HG03060 (cell line): ENCODE measurements at regions not wholly inside any gene's neighbourhood (a gene's known extent, or its start where the extent isn't known, plus 50 kb on each side); places are given as distances from the start of the nearest gene placed in this dataset.
"Not testable (repeated sequence)": the region's sequence is repeated elsewhere in the genome, so short reads cannot be mapped to it uniquely, and the experiment has no call there.

Experiments
- ATAC-seq: cut with Tn5 transposase; IDR thresholded peaks from one replicate; pipeline ENCODE4 v1.9.1; 2021; ENCODE audit warnings: low read depth, moderate number of reproducible peaks; ENCODE audit not compliant: unreplicated experiment

- no peak for ATAC-seq
Measured at GRCh38 chr21:31420988-31421387, 76.9 kb upstream of the TIAM1 start.

GRCh38 chr21:31420354-31420753 lies 76.3 kb upstream of the TIAM1 start:
- ATAC-seq: no peak

GRCh38 chr21:31418377-31419001 lies 74.4 kb upstream of the TIAM1 start:
- no peak for ATAC-seq

GRCh38 chr21:31417214-31417613 lies 73.2 kb upstream of the TIAM1 start:
- ATAC-seq: not testable (repeated sequence)

- ATAC-seq: no peak
Measured at GRCh38 chr21:31416465-31416864, 72.4 kb upstream of the TIAM1 start.

- no peak for ATAC-seq
Measured at GRCh38 chr21:31414263-31415000, 70.4 kb upstream of the TIAM1 start.

- ATAC-seq: no peak
Measured at GRCh38 chr21:31413698-31414097, 69.6 kb upstream of the TIAM1 start.

- no peak for ATAC-seq
Measured at GRCh38 chr21:31410499-31411131, 66.6 kb upstream of the TIAM1 start.

GRCh38 chr21:31409831-31410487 lies 65.9 kb upstream of the TIAM1 start:
- no peak for ATAC-seq

- ATAC-seq: no peak
Measured at GRCh38 chr21:31408301-31409088, 64.4 kb upstream of the TIAM1 start.

GRCh38 chr21:31406510-31406909 lies 62.4 kb upstream of the TIAM1 start:
- no peak for ATAC-seq

- ATAC-seq: no peak
Measured at GRCh38 chr21:31405604-31406003, 61.5 kb upstream of the TIAM1 start.

- ATAC-seq: no peak
Measured at GRCh38 chr21:31403596-31404333, 59.7 kb upstream of the TIAM1 start.

GRCh38 chr21:31399591-31399990 lies 55.5 kb upstream of the TIAM1 start:
- ATAC-seq: no peak

- ATAC-seq: no peak
Measured at GRCh38 chr21:31398574-31398973, 54.5 kb upstream of the TIAM1 start.

GRCh38 chr21:31397939-31398338 lies 53.9 kb upstream of the TIAM1 start:
- no peak for ATAC-seq

- no peak for ATAC-seq
Measured at GRCh38 chr21:31397515-31397926, 53.5 kb upstream of the TIAM1 start.

- ATAC-seq: no peak
Measured at GRCh38 chr21:31397030-31397429, 53.0 kb upstream of the TIAM1 start.

GRCh38 chr21:31396399-31396798 lies 52.3 kb upstream of the TIAM1 start:
- ATAC-seq: no peak

GRCh38 chr21:31395791-31396190 lies 51.7 kb upstream of the TIAM1 start:
- no peak for ATAC-seq
